ENCODE measurements at regions not wholly inside any gene's neighbourhood (a gene's known extent, or its start where the extent isn't known, plus 50 kb on each side); places are given as distances from the start of the nearest gene placed in this dataset.

DNA sequence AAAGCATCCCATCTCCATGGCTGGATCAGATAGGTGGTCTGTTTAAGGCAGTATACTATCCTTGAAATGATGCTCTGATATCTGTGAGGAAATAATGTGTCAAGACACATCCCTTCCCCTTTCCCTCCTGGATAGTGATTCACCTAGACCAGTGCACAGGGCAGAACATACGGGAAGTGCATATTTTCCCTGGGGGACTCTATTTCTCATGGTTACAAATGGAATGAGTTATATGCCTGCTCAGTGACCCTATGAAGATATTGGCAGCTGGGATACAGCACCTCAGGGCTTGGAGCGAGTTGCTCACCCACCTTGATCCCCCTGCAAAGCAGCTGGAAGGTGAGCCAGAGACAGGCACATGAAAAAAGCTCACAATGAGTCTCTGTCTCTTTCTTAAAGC is 67.5 kb upstream of the PRL start:
- peak; percentile 32 for DNase-seq (ENCODE audit: low read depth, low spot score)
- dilution Hi-C loops (cut with MboI; ENCODE audit: extremely low pct_ligation_motif_present, low sequenced_read_pairs): no loop called here

GRCh38 chr6:22366214-22366613 is 69.4 kb upstream of the PRL start:
- dilution Hi-C loops (cut with MboI; ENCODE audit: extremely low pct_ligation_motif_present, low sequenced_read_pairs): no loop called here
- no peak for TF ChIP-seq EZH2 (IDR thresholded peaks at IDR 0.05; ENCODE audit: low read length)
- TF ChIP-seq CTCF (optimal IDR thresholded peaks at IDR 0.05 in 1 of 3, IDR thresholded peaks at IDR 0.05 in 1 of 3, conservative IDR thresholded peaks at IDR 0.05 in 1 of 3; ENCODE audit: extremely low read depth in 1 of 3, insufficient read depth in 2 of 3, low read length in 3 of 3): no peak
- H3K9me3 ChIP-seq (ENCODE audit: control insufficient read depth, low read depth, low read length): no peaks in the 10 kb centered on the region
- no peaks in the 10 kb centered on the region for H3K79me2 ChIP-seq (ENCODE audit: control insufficient read depth, insufficient read depth, low read length)
- H3K36me3 ChIP-seq (ENCODE audit: control insufficient read depth in 2 of 2, extremely low read depth in 1 of 2, insufficient read depth in 2 of 2, low read length in 2 of 2): no peaks in the 10 kb centered on the region
- no peak overlapping the region for H3K27ac ChIP-seq (ENCODE audit: control insufficient read depth, insufficient read depth, low read length)
- no peak overlapping the region for H3K4me3 ChIP-seq (ENCODE audit: control insufficient read depth in 2 of 3, extremely low read depth in 1 of 3, insufficient read depth in 2 of 3, low read depth in 1 of 3, low read length in 3 of 3)
- FAIRE-seq: no peak
- peaks cover 23% of the 10 kb centered on the region for H3K4me1 ChIP-seq (ENCODE audit: control insufficient read depth, extremely low read depth, insufficient read depth, low read length)
- no peak overlapping the region for H2AFZ ChIP-seq (ENCODE audit: control insufficient read depth, low read length)
- DNase-seq (ENCODE audit: low read depth, low spot score): no peak
- H3K9ac ChIP-seq (ENCODE audit: control insufficient read depth, extremely low read depth, insufficient read depth, low read length): no peak overlapping the region
- H3K4me2 ChIP-seq (ENCODE audit: control insufficient read depth, extremely low read depth, insufficient read depth, low read depth, low read length): no peak overlapping the region
- H3K9me1 ChIP-seq (ENCODE audit: control insufficient read depth, extremely low read depth, insufficient read depth, low read length): no peaks in the 10 kb centered on the region
- H3K27me3 ChIP-seq (ENCODE audit: control insufficient read depth, extremely low read depth, insufficient read depth, low read length): no peaks in the 10 kb centered on the region
- no peaks in the 10 kb centered on the region for H4K20me1 ChIP-seq (ENCODE audit: control insufficient read depth, extremely low read depth, insufficient read depth, low read length)

More for the DNA sequence above, 67.5 kb upstream of the PRL start:
- no peak overlapping the region for H3K4me3 ChIP-seq (ENCODE audit: control insufficient read depth in 2 of 3, extremely low read depth in 1 of 3, insufficient read depth in 2 of 3, low read depth in 1 of 3, low read length in 3 of 3)
- H3K36me3 ChIP-seq (ENCODE audit: control insufficient read depth in 2 of 2, extremely low read depth in 1 of 2, insufficient read depth in 2 of 2, low read length in 2 of 2): no peaks in the 10 kb centered on the region
- H3K9ac ChIP-seq (ENCODE audit: control insufficient read depth, extremely low read depth, insufficient read depth, low read length): no peak overlapping the region
- no peaks in the 10 kb centered on the region for H3K27me3 ChIP-seq (ENCODE audit: control insufficient read depth, extremely low read depth, insufficient read depth, low read length)
- TF ChIP-seq EZH2 (IDR thresholded peaks at IDR 0.05; ENCODE audit: low read length): no peak
- H3K9me3 ChIP-seq (ENCODE audit: control insufficient read depth, low read depth, low read length): peaks cover 2% of the 10 kb centered on the region
- H3K9me1 ChIP-seq (ENCODE audit: control insufficient read depth, extremely low read depth, insufficient read depth, low read length): no peaks in the 10 kb centered on the region
- H3K27ac ChIP-seq (ENCODE audit: control insufficient read depth, insufficient read depth, low read length): no peak overlapping the region
- peak; percentile 88 for FAIRE-seq
- H4K20me1 ChIP-seq (ENCODE audit: control insufficient read depth, extremely low read depth, insufficient read depth, low read length): no peaks in the 10 kb centered on the region
- H3K79me2 ChIP-seq (ENCODE audit: control insufficient read depth, insufficient read depth, low read length): no peaks in the 10 kb centered on the region
- H3K4me2 ChIP-seq (ENCODE audit: control insufficient read depth, extremely low read depth, insufficient read depth, low read depth, low read length): peak overlapping the region; percentile 43
- H3K4me1 ChIP-seq (ENCODE audit: control insufficient read depth, extremely low read depth, insufficient read depth, low read length): peaks cover 23% of the 10 kb centered on the region
- no peak overlapping the region for H2AFZ ChIP-seq (ENCODE audit: control insufficient read depth, low read length)

DNA sequence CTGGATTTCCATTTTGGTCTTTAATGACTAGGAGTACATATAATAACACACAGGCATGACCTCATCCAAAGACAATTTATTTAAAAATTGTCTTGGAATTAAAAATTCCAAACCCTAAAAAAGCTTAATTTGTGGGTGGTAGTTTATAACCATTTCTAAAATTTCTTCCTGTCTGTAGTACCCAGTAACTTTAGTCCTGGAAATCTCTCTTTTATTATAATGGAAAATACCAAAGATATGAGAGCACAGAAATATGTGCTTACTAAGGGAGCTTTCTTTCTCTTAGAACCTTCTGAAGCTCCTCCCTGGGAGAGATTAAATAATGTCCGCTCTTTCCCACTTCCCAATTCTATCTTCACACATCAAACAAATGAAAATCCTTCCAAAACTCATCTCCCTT is 70.5 kb upstream of the PRL start:
- no peak overlapping the region for H2AFZ ChIP-seq (ENCODE audit: control insufficient read depth, low read length)
- no peaks in the 10 kb centered on the region for H3K36me3 ChIP-seq (ENCODE audit: control insufficient read depth in 2 of 2, extremely low read depth in 1 of 2, insufficient read depth in 2 of 2, low read length in 2 of 2)
- H3K4me3 ChIP-seq (ENCODE audit: control insufficient read depth in 2 of 3, extremely low read depth in 1 of 3, insufficient read depth in 2 of 3, low read depth in 1 of 3, low read length in 3 of 3): no peak overlapping the region
- no peaks in the 10 kb centered on the region for H3K79me2 ChIP-seq (ENCODE audit: control insufficient read depth, insufficient read depth, low read length)
- H3K27me3 ChIP-seq (ENCODE audit: control insufficient read depth, extremely low read depth, insufficient read depth, low read length): no peaks in the 10 kb centered on the region
- H3K9me3 ChIP-seq (ENCODE audit: control insufficient read depth, low read depth, low read length): no peaks in the 10 kb centered on the region
- H3K9ac ChIP-seq (ENCODE audit: control insufficient read depth, extremely low read depth, insufficient read depth, low read length): no peak overlapping the region
- H3K4me2 ChIP-seq (ENCODE audit: control insufficient read depth, extremely low read depth, insufficient read depth, low read depth, low read length): no peak overlapping the region
- dilution Hi-C loops (cut with MboI; ENCODE audit: extremely low pct_ligation_motif_present, low sequenced_read_pairs): no loop called here
- FAIRE-seq: no peak
- no peaks in the 10 kb centered on the region for H3K9me1 ChIP-seq (ENCODE audit: control insufficient read depth, extremely low read depth, insufficient read depth, low read length)
- no peaks in the 10 kb centered on the region for H4K20me1 ChIP-seq (ENCODE audit: control insufficient read depth, extremely low read depth, insufficient read depth, low read length)
- no peak for DNase-seq (ENCODE audit: low read depth, low spot score)
- peaks cover 23% of the 10 kb centered on the region for H3K4me1 ChIP-seq (ENCODE audit: control insufficient read depth, extremely low read depth, insufficient read depth, low read length)
- no peak for TF ChIP-seq EZH2 (IDR thresholded peaks at IDR 0.05; ENCODE audit: low read length)
- TF ChIP-seq CTCF (optimal IDR thresholded peaks at IDR 0.05 in 1 of 3, IDR thresholded peaks at IDR 0.05 in 1 of 3, conservative IDR thresholded peaks at IDR 0.05 in 1 of 3; ENCODE audit: extremely low read depth in 1 of 3, insufficient read depth in 2 of 3, low read length in 3 of 3): no peak
- H3K27ac ChIP-seq (ENCODE audit: control insufficient read depth, insufficient read depth, low read length): no peak overlapping the region
